K562 (cell line): ENCODE measurements at regions not wholly inside any gene's neighbourhood (a gene's known extent, or its start where the extent isn't known, plus 50 kb on each side); places are given as distances from the start of the nearest gene placed in this dataset.

ENCODE experiments used
- ATAC-seq: fragments of 200-7000 bp; cut with Tn5 transposase; 3 replicates; pipeline ENCODE4 v1.9.1; 2020; ENCODE audit warnings: moderate library complexity
- BruUV-seq: library from RNA; stranded (reverse); fragments of 400-500 nt; replicated peaks from 2 replicates; lab custom pipeline; 2021; lab: Mats Ljungman, UMichigan
- CTCF ChIA-PET: fragments of 300-600 bp; formaldehyde crosslinking; extraction: SDS; loops from one replicate; lab custom pipeline; 2021; ENCODE audit warnings: low intra/inter-chr PET ratio; lab: Yijun Ruan, JAX
- POLR2A ChIA-PET: fragments of 300-600, 350-650 bp; sonication (Branson Sonifier 250); formaldehyde crosslinking; extraction: SDS; loops from one replicate; lab custom pipeline; 2021; ENCODE audit warnings: antibody characterized with exemption, inconsistent platforms; lab: Yijun Ruan, JAX
- DNase-seq, 4 experiments: peaks; one replicate each; pipeline versions ENCODE4 v3.0.0 to v3.0.0-alpha.2; 2011 to 2018; ENCODE audit warnings: low spot score in 3 of 4, mixed read lengths in 3 of 4; ENCODE audit errors: extremely low read depth in 1 of 4
- FAIRE-seq: peaks from 2 replicates; lab custom pipeline; 2011; peaks lifted over from hg19 to GRCh38; lab: Jason Lieb, UNC
- H2AFZ ChIP-seq: 2 replicates; pipeline ENCODE4 v1.6.0; 2011; ENCODE audit warnings: low read depth, low read length, control low read depth, inconsistent platforms
- H3K27ac ChIP-seq: fragments of 200-600 bp; 3 replicates; pipeline ENCODE4 v1.8.0; 2011; ENCODE audit warnings: low read depth, mild to moderate bottlenecking, control low read depth, inconsistent platforms, low read length, moderate library complexity, mixed read lengths; ENCODE audit errors: extremely low read depth
- H3K27me3 ChIP-seq, 2 experiments: fragments of 300-600 bp in 1 of 2; 2 replicates in 1 of 2; 3 replicates in 1 of 2; pipeline versions ENCODE4 v1.6.0 to v1.8.0; 2011; ENCODE audit warnings: inconsistent platforms in 2 of 2, low read length in 2 of 2, mild to moderate bottlenecking in 1 of 2, mixed read lengths in 1 of 2, moderate library complexity in 1 of 2; ENCODE audit not compliant: control insufficient read depth in 2 of 2, insufficient read depth in 2 of 2
- H3K36me3 ChIP-seq: fragments of 300-600 bp; 3 replicates; pipeline ENCODE4 v1.8.0; 2011; ENCODE audit warnings: mild to moderate bottlenecking, low read length, inconsistent platforms; ENCODE audit not compliant: control insufficient read depth, insufficient read depth
- H3K4me1 ChIP-seq, 2 experiments: fragments of 200-600 bp in 1 of 2; replicated peaks in 1 of 2; 2 replicates in 1 of 2; 3 replicates in 1 of 2; pipeline versions ENCODE4 v1.5.1 to v1.8.0; 2011; ENCODE audit warnings: inconsistent platforms in 2 of 2, low read length in 2 of 2, mild to moderate bottlenecking in 1 of 2, mixed read lengths in 1 of 2, moderate library complexity in 1 of 2; ENCODE audit not compliant: control insufficient read depth in 2 of 2, insufficient read depth in 2 of 2
- H3K4me2 ChIP-seq: 2 replicates; pipeline ENCODE4 v1.6.1; 2011; ENCODE audit warnings: low read length, control low read depth, inconsistent platforms, mixed read lengths; ENCODE audit not compliant: insufficient read depth
- H3K4me3 ChIP-seq: fragments of 200-600 bp; sonication (generic), shearing (Covaris generic); 2 replicates; pipeline ENCODE4 v1.5.1; 2016; ENCODE audit warnings: control low read depth, inconsistent platforms
- H3K79me2 ChIP-seq: fragments of 200-600 bp; 3 replicates; pipeline ENCODE4 v1.8.0; 2011; ENCODE audit warnings: low read length, inconsistent platforms; ENCODE audit not compliant: control insufficient read depth, insufficient read depth
- H3K9ac ChIP-seq, 2 experiments: 2 replicates each; pipeline versions ENCODE4 v1.6.0 to v1.6.1; 2011; ENCODE audit warnings: low read depth in 2 of 2, low read length in 2 of 2, control low read depth in 1 of 2, inconsistent platforms in 1 of 2, mild to moderate bottlenecking in 1 of 2, mixed read lengths in 1 of 2; ENCODE audit not compliant: insufficient read depth in 1 of 2
- H3K9me1 ChIP-seq: one replicate; pipeline ENCODE4 v1.6.0; 2011; ENCODE audit warnings: inconsistent platforms, mild to moderate bottlenecking, low read length, moderate library complexity; ENCODE audit not compliant: control insufficient read depth, insufficient read depth
- H3K9me3 ChIP-seq: replicated peaks from 2 replicates; pipeline ENCODE4 v1.5.1; 2011; ENCODE audit warnings: low read depth, low read length, inconsistent platforms; ENCODE audit not compliant: control insufficient read depth, insufficient read depth
- H4K20me1 ChIP-seq: replicated peaks from 2 replicates; pipeline ENCODE4 v1.6.1; 2011; ENCODE audit warnings: low read length, inconsistent platforms, mixed read lengths; ENCODE audit not compliant: control insufficient read depth, insufficient read depth
- ATF6 ChIP-seq: sonication (generic); formaldehyde crosslinking; IDR thresholded peaks from 2 replicates; pipeline ENCODE4 v1.4.0; 2020; ENCODE audit warnings: mild to moderate bottlenecking, missing genetic modification reagents
- E2F3 ChIP-seq: fragments of 250-450 bp; sonication (Bioruptor Pico); IDR thresholded peaks from 2 replicates; pipeline ENCODE4 v1.4.0; 2020; ENCODE audit warnings: mild to moderate bottlenecking
- FUS ChIP-seq: fragments of 200-400 bp; formaldehyde crosslinking; optimal IDR thresholded peaks from 2 replicates; pipeline ENCODE3; 2017; ENCODE audit warnings: low read depth, low read length
- MAFF ChIP-seq: IDR thresholded peaks from 2 replicates; pipeline ENCODE4 v1.6.1; 2012; ENCODE audit warnings: low read length, improper control_type of control experiment
- MAFK ChIP-seq: IDR thresholded peaks from 2 replicates; pipeline ENCODE4 v1.6.1; 2011; ENCODE audit warnings: low read length, improper control_type of control experiment
- MBD2 ChIP-seq: sonication (generic); IDR thresholded peaks from 2 replicates; pipeline ENCODE4 v1.6.1; 2016; ENCODE audit warnings: low read depth, borderline replicate concordance
- NFE2 ChIP-seq: IDR thresholded peaks from 2 replicates; pipeline ENCODE4 v1.6.1; 2014; ENCODE audit warnings: antibody characterized with exemption, low read depth
- SAFB ChIP-seq: fragments of 200-400 bp; formaldehyde crosslinking; IDR thresholded peaks from 2 replicates; pipeline ENCODE4 v1.6.1; 2017; ENCODE audit warnings: low read depth, low read length, borderline replicate concordance
- SPI1 ChIP-seq: IDR thresholded peaks from 2 replicates; pipeline ENCODE4 v1.6.1; 2011; ENCODE audit warnings: low read depth, low read length, control low read depth, borderline replicate concordance
- SREBF1 ChIP-seq: fragments of 150-350 bp; IDR thresholded peaks from 2 replicates; pipeline ENCODE4 v1.6.1; 2014; ENCODE audit warnings: antibody characterized with exemption, low read depth, low read length, borderline replicate concordance
- ZBTB9 ChIP-seq: fragments of 450-650 bp; formaldehyde crosslinking; IDR thresholded peaks from 2 replicates; pipeline ENCODE4 v1.4.0; 2020; ENCODE audit warnings: mild to moderate bottlenecking, moderate library complexity
- ZNF609 ChIP-seq: sonication (generic); formaldehyde crosslinking; IDR thresholded peaks from 2 replicates; pipeline ENCODE4 v1.8.1; 2023; ENCODE audit warnings: missing genetic modification reagents, mild to moderate bottlenecking, borderline replicate concordance
- in situ Hi-C: fragments of 300-500 bp; cut with MboI; formaldehyde crosslinking; loops from 4 replicates; pipeline ENCODE4 v1.15.0; 2018; ENCODE audit warnings: inconsistent platforms, mixed read lengths
- intact Hi-C: fragments of 100-400 bp; cut with micrococcal nuclease; formaldehyde crosslinking; loops from 2 replicates; pipeline ENCODE4 v1.14.2; 2022

GRCh38 chr5:27734838-27735237, 696.5 kb upstream of the CDH9 start (continued):
- no peak for TF ChIP-seq ATF6 (CRISPR knock-in tag)
- TF ChIP-seq, all 486 proteins: peak for 0

GRCh38 chr5:27733237-27733636, 694.9 kb upstream of the CDH9 start:
- Histone ChIP-seq H3K4me2 (no peak overlapping the region), H3K36me3 (no peaks in the 10 kb centered on the region), H2AFZ (no peak overlapping the region), H3K9ac (no peak overlapping the region), H3K4me3 (no peak overlapping the region), H3K9me3 (no peaks in the 10 kb centered on the region), H4K20me1 (no peaks in the 10 kb centered on the region), H3K27ac (no peak overlapping the region), H3K4me1 (no peaks in the 10 kb centered on the region), H3K27me3 (no peaks in the 10 kb centered on the region), H3K79me2 (no peaks in the 10 kb centered on the region), H3K9me1 (no peaks in the 10 kb centered on the region)
- intact Hi-C loops (no loop called here), in situ Hi-C loops (no loop called here)
- DNase-seq (no peak), FAIRE-seq (no peak), ATAC-seq (no peak)
- ChIA-PET POLR2A (no interaction called here), CTCF (no interaction called here)
- no TSS peak for BruUV-seq
- TF ChIP-seq NFE2, result no peak
- no peak for TF ChIP-seq SAFB
- no peak for TF ChIP-seq SPI1
- no peak for TF ChIP-seq FUS
- TF ChIP-seq MAFK, result peak; percentile 60; the same call in 1 of the 2 replicates
- no peak for TF ChIP-seq SREBF1
- no peak for TF ChIP-seq ZBTB9 (CRISPR knock-in tag)
- TF ChIP-seq MAFF, result peak; percentile 43; the same call in 1 of the 2 replicates
- no peak for TF ChIP-seq E2F3 (CRISPR knock-in tag)
- TF ChIP-seq MBD2, result no peak
- no peak for TF ChIP-seq ZNF609 (CRISPR knock-in tag)
